ENCODE measurements at regions not wholly inside any gene's neighbourhood (a gene's known extent, or its start where the extent isn't known, plus 50 kb on each side); places are given as distances from the start of the nearest gene placed in this dataset.

DNA sequence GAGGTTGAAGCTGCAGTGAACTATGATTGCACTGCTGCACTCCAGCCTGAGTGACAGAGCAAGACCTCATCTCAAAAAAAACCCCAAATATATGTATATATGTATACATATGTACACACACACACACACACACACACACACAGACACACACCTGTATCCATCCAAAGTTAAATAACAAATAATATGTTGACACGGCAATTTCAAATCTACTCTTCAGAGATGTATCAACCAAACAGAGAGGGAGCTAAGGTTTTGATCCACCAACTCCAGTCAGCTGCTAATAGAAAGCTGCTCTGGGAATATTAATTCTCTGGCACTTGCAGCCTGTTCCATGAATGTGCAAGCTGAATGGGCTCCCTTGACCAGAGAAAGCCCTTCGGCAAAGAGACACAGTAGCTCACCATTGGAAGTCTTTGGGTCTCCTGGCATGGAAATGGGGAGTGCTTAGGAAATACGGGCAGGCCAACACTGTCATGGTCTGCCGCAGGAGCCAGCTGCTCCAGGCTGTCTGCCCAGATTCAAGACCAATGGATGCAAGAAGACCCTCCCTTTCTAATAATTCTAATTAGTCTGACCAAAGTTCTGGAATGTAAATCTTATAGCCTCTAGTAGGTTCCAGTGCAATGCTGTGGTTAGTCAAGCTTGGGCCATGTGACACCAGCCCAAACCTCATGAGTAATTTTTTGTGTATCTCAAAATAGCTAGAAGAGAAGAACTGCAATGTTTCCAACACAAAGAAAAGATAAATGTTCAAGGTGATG is 299.8 kb downstream of the KBTBD8 start:
- no peak overlapping the region for H3K4me3 ChIP-seq (replicated peaks; ENCODE audit: low read depth, low read length)
- TF ChIP-seq, protein P1, sequence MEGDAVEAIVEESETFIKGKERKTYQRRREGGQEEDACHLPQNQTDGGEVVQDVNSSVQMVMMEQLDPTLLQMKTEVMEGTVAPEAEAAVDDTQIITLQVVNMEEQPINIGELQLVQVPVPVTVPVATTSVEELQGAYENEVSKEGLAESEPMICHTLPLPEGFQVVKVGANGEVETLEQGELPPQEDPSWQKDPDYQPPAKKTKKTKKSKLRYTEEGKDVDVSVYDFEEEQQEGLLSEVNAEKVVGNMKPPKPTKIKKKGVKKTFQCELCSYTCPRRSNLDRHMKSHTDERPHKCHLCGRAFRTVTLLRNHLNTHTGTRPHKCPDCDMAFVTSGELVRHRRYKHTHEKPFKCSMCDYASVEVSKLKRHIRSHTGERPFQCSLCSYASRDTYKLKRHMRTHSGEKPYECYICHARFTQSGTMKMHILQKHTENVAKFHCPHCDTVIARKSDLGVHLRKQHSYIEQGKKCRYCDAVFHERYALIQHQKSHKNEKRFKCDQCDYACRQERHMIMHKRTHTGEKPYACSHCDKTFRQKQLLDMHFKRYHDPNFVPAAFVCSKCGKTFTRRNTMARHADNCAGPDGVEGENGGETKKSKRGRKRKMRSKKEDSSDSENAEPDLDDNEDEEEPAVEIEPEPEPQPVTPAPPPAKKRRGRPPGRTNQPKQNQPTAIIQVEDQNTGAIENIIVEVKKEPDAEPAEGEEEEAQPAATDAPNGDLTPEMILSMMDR (IDR thresholded peaks at IDR 0.05; ENCODE audit: low read depth, low read length, missing control alignments): no peak
- DNase-seq (ENCODE audit: extremely low read depth, low read depth): no peak

DNA sequence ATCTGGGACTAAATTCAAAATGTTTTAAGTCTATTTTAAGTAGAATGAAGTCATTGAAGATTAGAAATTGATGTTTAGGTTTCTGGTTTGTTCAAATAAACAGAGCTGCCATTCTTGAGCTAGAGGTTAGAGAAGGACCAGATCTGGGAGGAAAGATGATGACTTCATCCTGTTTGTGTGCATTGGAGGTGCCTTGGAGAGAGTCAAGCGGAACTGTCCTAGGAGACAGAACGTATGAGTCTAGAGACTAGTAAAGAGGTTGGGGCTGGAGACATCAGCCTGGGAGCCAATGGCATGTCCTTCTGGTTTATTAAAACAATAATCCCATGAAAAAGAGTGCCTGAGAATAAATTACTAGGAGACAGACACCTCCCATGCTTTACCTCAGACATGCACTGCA is 303.4 kb downstream of the KBTBD8 start:
- TF ChIP-seq, protein P1 (IDR thresholded peaks at IDR 0.05; ENCODE audit: low read depth, low read length, missing control alignments): no peak
- no peak for DNase-seq (ENCODE audit: extremely low read depth, low read depth)
- H3K4me3 ChIP-seq (replicated peaks; ENCODE audit: low read depth, low read length): no peak overlapping the region

DNA sequence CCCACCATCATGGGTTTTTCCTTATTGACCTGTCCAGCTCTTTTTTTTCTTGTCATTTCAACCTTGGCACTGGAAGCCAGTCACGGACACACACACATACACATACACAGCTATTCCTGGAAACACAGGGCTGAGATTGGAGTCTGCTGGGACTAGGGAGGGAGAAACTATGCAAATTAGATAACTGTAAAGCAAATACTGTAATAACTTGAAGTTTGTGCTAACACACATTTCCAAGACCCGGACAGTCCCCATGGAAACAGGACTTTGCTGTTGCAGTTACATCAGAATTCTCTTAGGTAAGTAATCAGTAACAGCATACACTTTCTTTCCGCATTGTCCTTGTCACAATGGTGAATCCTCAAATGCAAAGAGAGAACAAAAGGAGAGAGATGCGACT is 304.4 kb downstream of the KBTBD8 start:
- TF ChIP-seq, protein P1 (IDR thresholded peaks at IDR 0.05; ENCODE audit: low read depth, low read length, missing control alignments): no peak
- no peak for DNase-seq (ENCODE audit: extremely low read depth, low read depth)
- H3K4me3 ChIP-seq (replicated peaks; ENCODE audit: low read depth, low read length): no peak overlapping the region

DNA sequence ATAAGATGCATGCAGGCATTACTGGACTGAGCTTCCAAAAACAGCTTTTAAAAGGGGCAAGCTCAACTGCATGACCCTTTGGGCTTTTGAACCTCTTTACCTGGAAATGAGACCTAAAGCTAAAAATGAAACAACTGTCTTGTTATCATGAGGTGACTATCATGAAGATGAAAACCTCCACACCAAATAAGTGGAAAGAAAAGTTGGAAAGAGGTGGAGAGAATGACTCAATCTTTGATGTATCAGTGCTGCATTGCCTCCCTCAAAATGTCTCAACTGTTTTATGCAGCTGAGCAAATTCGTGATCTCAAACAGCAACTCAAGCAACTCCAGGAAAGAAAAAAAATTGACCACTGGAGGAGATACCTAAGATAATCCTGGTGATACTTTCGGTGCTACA is 307.1 kb downstream of the KBTBD8 start:
- TF ChIP-seq, protein P1 (IDR thresholded peaks at IDR 0.05; ENCODE audit: low read depth, low read length, missing control alignments): no peak
- H3K4me3 ChIP-seq (replicated peaks; ENCODE audit: low read depth, low read length): no peak overlapping the region
- DNase-seq (ENCODE audit: extremely low read depth, low read depth): no peak

DNA sequence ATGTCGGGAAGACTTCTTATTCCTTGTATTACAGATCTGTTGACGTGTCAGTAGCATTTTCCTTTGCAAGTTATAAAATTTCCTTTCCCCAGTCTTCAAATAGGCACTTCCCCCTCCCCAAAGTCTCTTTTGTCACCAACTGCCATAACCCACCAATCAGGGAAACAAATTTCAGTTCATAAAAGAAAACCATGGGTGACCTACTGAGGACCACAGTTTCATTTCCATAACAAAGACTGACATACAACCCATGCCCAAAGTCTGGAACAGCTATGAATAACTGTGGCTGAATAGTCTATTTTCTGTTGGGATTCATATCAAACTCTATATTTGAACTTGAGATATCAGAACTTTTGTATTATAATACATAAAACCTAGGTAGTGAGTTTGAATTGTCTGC is 307.8 kb downstream of the KBTBD8 start:
- no peak overlapping the region for H3K4me3 ChIP-seq (replicated peaks; ENCODE audit: low read depth, low read length)
- TF ChIP-seq, protein P1 (IDR thresholded peaks at IDR 0.05; ENCODE audit: low read depth, low read length, missing control alignments): no peak
- no peak for DNase-seq (ENCODE audit: extremely low read depth, low read depth)

DNA sequence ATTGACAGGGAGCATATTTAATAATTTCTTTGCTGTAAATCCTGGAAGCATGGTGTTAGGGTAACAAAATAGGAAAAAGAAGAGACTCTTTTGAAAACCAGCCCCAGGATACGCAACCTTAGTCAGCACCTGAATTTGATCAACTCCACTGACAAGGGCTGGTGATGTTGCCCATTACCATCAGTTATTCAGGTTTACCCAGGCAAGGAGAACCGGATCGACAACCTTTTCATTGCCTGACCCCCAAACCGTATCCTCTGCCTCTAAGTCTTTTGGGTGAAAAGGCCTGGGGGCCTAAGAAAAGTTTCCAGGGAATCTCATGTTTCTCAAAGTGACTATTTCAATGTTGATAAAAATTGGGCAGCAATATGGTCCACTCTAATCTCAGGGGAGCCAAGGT is 313.3 kb downstream of the KBTBD8 start:
- TF ChIP-seq, protein P1 (IDR thresholded peaks at IDR 0.05; ENCODE audit: low read depth, low read length, missing control alignments): no peak
- H3K4me3 ChIP-seq (replicated peaks; ENCODE audit: low read depth, low read length): no peak overlapping the region
- no peak for DNase-seq (ENCODE audit: extremely low read depth, low read depth)

DNA sequence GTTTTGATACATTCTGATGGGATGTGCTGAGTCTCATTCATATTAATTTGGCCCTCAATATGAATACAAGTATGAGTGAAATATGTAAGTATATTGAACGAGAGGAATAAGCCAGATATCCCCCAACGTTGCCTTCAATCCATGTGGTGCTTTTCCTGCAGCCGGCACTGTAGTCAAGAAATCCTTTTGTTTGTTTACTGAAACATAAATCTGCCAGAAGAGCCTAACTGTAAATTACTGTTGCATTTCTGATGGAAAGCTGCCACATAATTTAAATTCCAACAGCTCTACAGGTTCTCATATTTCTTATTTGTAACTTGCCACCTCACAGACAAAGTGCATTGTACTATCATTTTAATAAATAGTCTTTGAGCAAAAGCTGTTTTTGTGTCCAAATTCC is 314.0 kb downstream of the KBTBD8 start:
- DNase-seq (ENCODE audit: extremely low read depth, low read depth): no peak
- H3K4me3 ChIP-seq (replicated peaks; ENCODE audit: low read depth, low read length): no peak overlapping the region
- TF ChIP-seq, protein P1 (IDR thresholded peaks at IDR 0.05; ENCODE audit: low read depth, low read length, missing control alignments): no peak
